Embryonic facial prominence (tissue), 1 donor: ENCODE measurements at regions not wholly inside any gene's neighbourhood (a gene's known extent, or its start where the extent isn't known, plus 50 kb on each side); places are given as distances from the start of the nearest gene placed in this dataset.

ENCODE experiments used
- DNase-seq: peaks from one replicate; pipeline ENCODE4 v3.0.0-alpha.2; 2016; ENCODE audit errors: extremely low spot score

GRCh38 chr6:134456226-134456625 is 138.3 kb upstream of the SGK1 start:
- DNase-seq, result no peak

DNA sequence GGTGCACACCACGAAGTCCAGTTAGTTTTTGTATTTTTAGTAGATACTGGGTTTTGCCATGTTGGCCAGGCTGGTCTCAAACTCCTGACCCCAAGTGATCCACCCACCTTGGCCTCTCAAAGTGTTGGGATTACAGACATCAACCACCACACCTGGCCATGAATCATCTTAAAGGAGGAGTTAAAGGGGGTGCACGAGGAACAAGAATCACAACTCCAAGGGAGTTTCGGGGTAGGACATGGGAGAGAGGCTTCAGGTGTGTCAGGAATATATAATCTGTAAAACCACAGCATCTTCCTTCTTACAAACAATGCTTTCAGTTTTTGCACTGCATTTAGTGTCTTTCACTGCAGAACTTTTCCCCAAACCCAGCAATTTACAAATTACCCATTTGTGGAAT is 137.4 kb upstream of the SGK1 start:
- no peak for DNase-seq

- DNase-seq, result no peak
Measured at GRCh38 chr6:134454794-134455193, 136.9 kb upstream of the SGK1 start.

GRCh38 chr6:134453792-134454510 is 136.0 kb upstream of the SGK1 start:
- DNase-seq, result no peak

- no peak for DNase-seq
Measured at GRCh38 chr6:134452906-134453305, 135.0 kb upstream of the SGK1 start.

- no peak for DNase-seq
Measured at GRCh38 chr6:134451529-134451928, 133.6 kb upstream of the SGK1 start.

DNA sequence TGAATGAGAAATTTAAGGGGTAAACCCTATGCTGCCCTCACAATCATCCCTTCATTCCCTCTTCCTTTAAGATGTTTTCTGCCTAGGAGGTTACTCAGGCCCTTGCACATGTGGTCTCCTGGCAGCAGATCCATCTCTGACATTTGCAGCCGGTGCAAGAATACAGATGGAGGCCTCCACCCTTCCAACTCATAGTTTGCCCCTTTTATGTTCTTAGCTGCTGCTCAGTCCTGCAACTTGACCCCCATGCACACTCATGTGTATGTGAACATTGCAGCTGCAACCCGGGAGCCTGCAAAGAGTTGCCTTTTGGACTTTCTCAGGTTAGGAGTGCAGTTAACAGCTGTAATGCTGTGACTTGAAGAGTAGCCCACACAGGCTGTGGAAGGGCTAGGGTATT is 131.9 kb upstream of the SGK1 start:
- DNase-seq, result no peak

- no peak for DNase-seq
Measured at GRCh38 chr6:134449004-134449403, 131.1 kb upstream of the SGK1 start.

DNA sequence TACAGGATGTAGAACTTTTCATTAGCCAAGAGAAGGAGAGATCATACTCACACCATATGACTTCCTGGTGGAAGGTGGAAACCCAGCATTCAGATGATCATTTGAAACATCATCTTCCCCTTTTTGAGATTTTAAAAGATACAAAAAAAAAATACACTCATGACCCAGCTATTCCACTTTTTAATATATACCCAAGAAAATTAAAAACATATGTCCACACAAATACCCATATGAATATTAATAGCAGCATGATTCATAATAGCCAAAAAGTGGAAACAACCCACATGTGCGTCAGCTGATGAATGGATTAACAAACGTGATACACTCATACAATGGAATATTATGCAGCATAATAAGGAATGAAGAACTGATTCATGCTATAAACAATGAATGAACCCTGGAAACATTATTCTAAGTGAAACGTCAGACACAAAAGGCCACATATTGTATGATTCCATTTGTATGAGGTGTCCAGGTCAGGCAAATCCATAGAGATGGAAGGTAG is 130.0 kb upstream of the SGK1 start:
- no peak for DNase-seq

DNA sequence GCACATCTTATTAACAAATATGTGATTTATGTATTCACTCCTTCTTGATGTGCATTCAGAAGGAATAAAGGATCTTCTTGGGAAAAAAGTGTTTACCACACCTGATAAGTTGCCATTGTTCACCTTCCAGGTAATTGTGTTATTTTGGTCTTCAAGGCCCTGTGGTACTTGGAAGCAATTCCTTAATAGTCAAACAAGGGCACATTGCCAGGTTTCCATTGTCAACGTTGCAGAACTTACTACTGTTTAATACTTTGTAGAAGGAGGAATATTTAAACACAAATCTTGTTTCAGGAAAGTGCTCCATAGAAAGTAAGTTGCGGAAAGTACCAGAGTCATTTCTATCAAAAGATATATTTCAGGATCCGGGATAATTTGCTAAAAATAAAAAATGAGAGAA is 129.5 kb upstream of the SGK1 start:
- DNase-seq, result no peak

GRCh38 chr6:134446896-134447295 is 129.0 kb upstream of the SGK1 start:
- no peak for DNase-seq

- DNase-seq, result peak; percentile 78
Measured at GRCh38 chr6:134446218-134446848, 128.4 kb upstream of the SGK1 start.

- DNase-seq, result no peak
Measured at GRCh38 chr6:134443009-134443408, 125.1 kb upstream of the SGK1 start.

DNA sequence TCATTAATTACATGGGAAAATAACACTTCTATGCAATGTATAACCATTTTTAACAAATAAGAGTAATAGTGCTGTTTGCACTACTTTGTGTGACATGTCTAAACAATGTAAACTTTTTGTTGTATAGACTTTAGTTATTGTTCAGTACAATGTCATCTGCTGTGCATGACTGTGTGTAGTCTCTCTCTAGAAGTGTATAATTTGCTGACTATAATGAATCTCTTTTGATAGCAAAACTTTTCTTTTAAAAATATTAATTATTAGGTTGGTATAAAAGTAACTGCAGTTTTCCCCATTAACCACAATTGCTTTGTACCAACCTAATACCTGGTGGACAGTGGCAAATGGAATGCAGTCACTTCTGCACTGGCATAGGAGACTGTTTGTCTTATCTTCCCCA is 124.2 kb upstream of the SGK1 start:
- DNase-seq, result no peak

GRCh38 chr6:134438837-134439236 is 120.9 kb upstream of the SGK1 start:
- no peak for DNase-seq

GRCh38 chr6:134437376-134437775 is 119.5 kb upstream of the SGK1 start:
- no peak for DNase-seq

DNA sequence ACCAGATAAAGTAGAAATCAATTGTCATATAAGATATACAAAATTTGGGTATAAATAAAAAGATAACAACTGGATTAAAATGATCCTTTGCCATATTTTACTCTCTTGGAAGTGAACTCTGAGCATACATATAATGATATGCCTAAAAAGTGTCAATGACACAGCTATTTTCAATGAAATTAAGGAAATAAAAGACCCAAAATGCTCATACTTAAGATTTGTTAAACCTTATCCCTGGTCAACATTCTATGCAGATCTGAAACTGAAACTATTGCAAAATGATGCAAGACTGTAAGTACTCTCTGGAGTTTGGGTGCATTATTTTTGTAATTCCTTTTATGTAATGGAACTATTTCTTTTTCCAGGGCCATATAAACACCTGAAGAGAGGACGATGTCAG is 119.0 kb upstream of the SGK1 start:
- DNase-seq, result no peak

DNA sequence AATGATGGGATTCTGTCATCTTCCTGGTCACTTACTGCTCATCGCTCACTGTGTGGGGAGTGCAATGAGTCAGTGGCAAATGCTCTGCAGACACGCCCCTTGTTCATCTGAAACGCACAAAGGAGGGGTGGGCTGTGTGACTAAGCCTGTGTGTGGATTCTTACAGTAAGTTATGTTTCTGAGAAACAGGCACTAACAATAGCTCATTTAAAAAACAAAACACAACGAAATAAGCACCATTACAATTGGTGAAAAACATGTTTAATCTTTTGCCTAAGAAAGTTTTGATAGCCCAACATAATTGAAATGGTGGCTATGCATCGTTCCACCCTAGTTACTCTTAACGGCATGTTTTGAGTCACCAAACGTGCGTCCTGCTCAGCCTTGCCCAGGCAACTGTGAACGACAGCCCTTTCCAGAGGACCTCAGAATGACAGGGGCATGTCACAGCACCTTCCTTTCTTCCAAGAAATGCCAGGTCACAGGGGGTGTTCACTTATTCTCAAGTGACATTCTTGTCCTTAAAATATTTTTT is 118.4 kb upstream of the SGK1 start:
- no peak for DNase-seq

- no peak for DNase-seq
Measured at GRCh38 chr6:134435814-134436280, 117.9 kb upstream of the SGK1 start.

- DNase-seq, result no peak
Measured at GRCh38 chr6:134434019-134434942, 116.4 kb upstream of the SGK1 start.

- DNase-seq, result no peak
Measured at GRCh38 chr6:134432036-134432435, 114.1 kb upstream of the SGK1 start.

DNA sequence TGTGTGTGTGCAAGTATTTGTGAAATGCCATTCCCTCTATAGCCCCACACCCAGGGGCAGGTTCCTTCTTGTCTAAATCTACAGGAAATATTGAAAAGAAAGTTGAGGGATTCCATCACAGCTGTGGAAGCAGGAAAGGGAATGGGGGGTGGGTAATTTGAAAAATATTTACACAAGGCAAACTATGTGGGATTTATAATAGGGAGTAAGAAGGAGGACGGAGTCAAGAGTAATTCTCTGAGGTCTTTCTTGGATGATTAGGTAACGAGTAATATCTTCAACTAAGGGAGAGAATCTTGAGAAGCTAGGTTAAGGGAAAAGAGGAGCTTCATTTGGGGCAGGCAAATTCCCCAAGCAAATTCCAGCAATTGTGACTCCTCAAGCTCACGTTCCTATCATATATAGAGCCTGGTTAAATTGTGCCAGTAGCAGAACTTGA is 113.5 kb upstream of the SGK1 start:
- DNase-seq, result no peak
